Breast epithelium (tissue), 4 donors: ENCODE measurements at regions not wholly inside any gene's neighbourhood (a gene's known extent, or its start where the extent isn't known, plus 50 kb on each side); places are given as distances from the start of the nearest gene placed in this dataset.

Source experiments
- DNase-seq, 2 donors: peaks; one replicate each; pipeline ENCODE4 v3.0.0-alpha.2; 2019; ENCODE audit warnings: low spot score in 2 of 2
- H3K27ac ChIP-seq, 2 donors: fragments of 200-600 bp; sonication (generic) in 1 of 2; one replicate each; pipeline ENCODE4 v1.5.1; 2016 to 2019; ENCODE audit warnings: mild to moderate bottlenecking in 1 of 2
- H3K27me3 ChIP-seq, 2 donors: fragments of 200-600 bp; sonication (generic) in 1 of 2; one replicate each; pipeline versions ENCODE4 v1.5.1 to v1.6.0; 2017 to 2019; ENCODE audit warnings: control low read depth in 1 of 2, mild to moderate bottlenecking in 1 of 2
- H3K36me3 ChIP-seq: fragments of 200-600 bp; one replicate; pipeline ENCODE4 v1.5.1; 2019
- H3K4me1 ChIP-seq, 2 donors: fragments of 200-600 bp; sonication (generic); one replicate each; pipeline ENCODE4 v1.5.1; 2016 to 2019; ENCODE audit warnings: control low read depth in 1 of 2
- H3K4me3 ChIP-seq, 3 donors: fragments of 200-600 bp; sonication (generic); 1 replicate in 2 of 3; 2 replicates in 1 of 3; pipeline ENCODE4 v1.5.1; 2016 to 2019; ENCODE audit warnings: mild to moderate bottlenecking in 3 of 3, moderate library complexity in 2 of 3
- H3K9me3 ChIP-seq, 2 donors: fragments of 200-600 bp; sonication (generic) in 1 of 2; one replicate each; pipeline ENCODE4 v1.5.1; 2016 to 2019; ENCODE audit warnings: control low read depth in 1 of 2
- POLR2A ChIP-seq: fragments of 450-650 bp; IDR thresholded peaks from one replicate; pipeline ENCODE4 v1.6.1; 2016; ENCODE audit warnings: antibody characterized with exemption, mild to moderate bottlenecking, moderate library complexity
- POLR2AphosphoS5 ChIP-seq, 3 donors: sonication (generic); formaldehyde crosslinking; IDR thresholded peaks; one replicate each; pipeline ENCODE4 v1.6.1; 2017; ENCODE audit warnings: antibody characterized with exemption in 3 of 3
- intact Hi-C: fragments of 100-400 bp; cut with DNase I; formaldehyde crosslinking; loops from one replicate; pipeline ENCODE4 v1.15.1; 2023; ENCODE audit warnings: low total_unique reads
- TF ChIP-seq, protein P1 (sequence below), 3 donors: fragments of 450-650 bp; IDR thresholded peaks; one replicate each; pipeline ENCODE4 v1.5.1; 2016 to 2017; ENCODE audit warnings: antibody characterized with exemption in 3 of 3, mild to moderate bottlenecking in 3 of 3, moderate library complexity in 3 of 3

GRCh38 chr2:183490914-183491313 is 366.7 kb downstream of the NUP35 start:
- TF ChIP-seq, protein P1, sequence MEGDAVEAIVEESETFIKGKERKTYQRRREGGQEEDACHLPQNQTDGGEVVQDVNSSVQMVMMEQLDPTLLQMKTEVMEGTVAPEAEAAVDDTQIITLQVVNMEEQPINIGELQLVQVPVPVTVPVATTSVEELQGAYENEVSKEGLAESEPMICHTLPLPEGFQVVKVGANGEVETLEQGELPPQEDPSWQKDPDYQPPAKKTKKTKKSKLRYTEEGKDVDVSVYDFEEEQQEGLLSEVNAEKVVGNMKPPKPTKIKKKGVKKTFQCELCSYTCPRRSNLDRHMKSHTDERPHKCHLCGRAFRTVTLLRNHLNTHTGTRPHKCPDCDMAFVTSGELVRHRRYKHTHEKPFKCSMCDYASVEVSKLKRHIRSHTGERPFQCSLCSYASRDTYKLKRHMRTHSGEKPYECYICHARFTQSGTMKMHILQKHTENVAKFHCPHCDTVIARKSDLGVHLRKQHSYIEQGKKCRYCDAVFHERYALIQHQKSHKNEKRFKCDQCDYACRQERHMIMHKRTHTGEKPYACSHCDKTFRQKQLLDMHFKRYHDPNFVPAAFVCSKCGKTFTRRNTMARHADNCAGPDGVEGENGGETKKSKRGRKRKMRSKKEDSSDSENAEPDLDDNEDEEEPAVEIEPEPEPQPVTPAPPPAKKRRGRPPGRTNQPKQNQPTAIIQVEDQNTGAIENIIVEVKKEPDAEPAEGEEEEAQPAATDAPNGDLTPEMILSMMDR (IDR thresholded peaks at IDR 0.05): no peak
- TF ChIP-seq POLR2A (no peak), POLR2AphosphoS5 (IDR thresholded peaks at IDR 0.05) (no peak)

GRCh38 chr2:183493040-183493439 is 368.8 kb downstream of the NUP35 start:
- DNase-seq: no peak
- no peak overlapping the region for H3K27ac ChIP-seq
- H3K4me3 ChIP-seq: no peak overlapping the region
- H3K36me3 ChIP-seq: no peaks in the 10 kb centered on the region
- H3K4me1 ChIP-seq: no peaks in the 10 kb centered on the region
- TF ChIP-seq, protein P1 (IDR thresholded peaks at IDR 0.05): no peak
- TF ChIP-seq POLR2AphosphoS5 (IDR thresholded peaks at IDR 0.05) (no peak), POLR2A (no peak)
- intact Hi-C loops: no loop called here
- no peaks in the 10 kb centered on the region for H3K27me3 ChIP-seq
- no peaks in the 10 kb centered on the region for H3K9me3 ChIP-seq

More at GRCh38 chr2:183490914-183491313, 366.7 kb downstream of the NUP35 start:
- H3K4me3 ChIP-seq: no peak overlapping the region
- H3K4me1 ChIP-seq: no peaks in the 10 kb centered on the region
- no peaks in the 10 kb centered on the region for H3K9me3 ChIP-seq
- H3K36me3 ChIP-seq: no peaks in the 10 kb centered on the region
- no peak overlapping the region for H3K27ac ChIP-seq
- H3K27me3 ChIP-seq: no peaks in the 10 kb centered on the region
- DNase-seq: no peak
- intact Hi-C loops: no loop called here

DNA sequence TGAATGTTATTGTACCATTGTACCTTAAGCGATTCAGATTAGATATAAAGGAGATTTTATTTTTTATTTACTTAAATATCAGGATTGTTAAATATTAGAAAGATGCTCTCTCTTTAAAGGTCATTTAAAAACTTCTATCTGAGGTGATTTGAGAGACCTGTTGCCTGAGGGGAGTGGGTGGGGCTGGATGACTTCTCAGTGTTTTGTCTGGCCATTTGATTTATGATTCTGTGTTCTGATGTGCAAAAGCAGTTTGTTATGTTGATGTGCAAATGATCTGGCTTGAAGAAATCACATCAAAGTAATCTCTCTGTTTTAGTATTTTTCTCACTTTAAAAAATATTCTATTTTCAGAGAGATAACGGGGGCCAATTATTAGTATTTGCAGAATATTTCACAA is 370.8 kb downstream of the NUP35 start:
- TF ChIP-seq, protein P1 (IDR thresholded peaks at IDR 0.05): no peak
- no peak for TF ChIP-seq POLR2AphosphoS5 (IDR thresholded peaks at IDR 0.05)
- no peak for TF ChIP-seq POLR2A
- H3K36me3 ChIP-seq: no peaks in the 10 kb centered on the region
- DNase-seq: no peak
- intact Hi-C loops: no loop called here
- no peaks in the 10 kb centered on the region for H3K4me1 ChIP-seq
- H3K27ac ChIP-seq: no peak overlapping the region
- H3K9me3 ChIP-seq: no peaks in the 10 kb centered on the region
- no peak overlapping the region for H3K4me3 ChIP-seq
- no peaks in the 10 kb centered on the region for H3K27me3 ChIP-seq

DNA sequence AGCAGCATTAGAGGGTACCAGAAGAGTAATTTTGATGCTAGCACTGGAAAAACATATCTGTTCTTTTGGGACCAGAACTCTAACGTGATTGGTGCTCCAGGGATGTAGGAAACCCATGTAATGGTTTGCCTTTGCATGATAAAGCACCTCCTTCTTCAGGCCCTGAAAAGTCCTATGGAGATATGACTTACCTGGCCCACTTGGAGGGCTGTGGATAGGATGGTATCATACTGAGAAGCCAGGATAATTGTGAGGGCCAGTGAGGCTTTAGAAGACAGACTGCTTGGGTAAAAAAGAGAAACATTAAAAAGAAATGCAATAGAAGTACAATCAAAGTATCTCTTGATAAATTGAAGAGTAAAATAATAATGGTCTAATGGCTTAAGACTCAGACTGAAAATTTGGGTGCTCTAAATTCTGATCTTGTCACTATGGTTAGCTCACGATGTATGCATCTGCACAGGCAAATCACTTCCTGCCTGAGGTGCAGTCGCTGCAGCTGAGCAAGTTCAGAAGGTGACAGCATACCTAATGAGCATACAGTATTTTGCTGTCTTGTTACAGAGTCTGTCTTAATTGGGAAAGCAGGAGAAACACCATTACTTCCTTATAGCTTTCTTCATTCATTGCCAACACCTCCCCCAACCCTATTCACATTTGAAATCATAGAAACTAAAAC is 371.5 kb downstream of the NUP35 start:
- Histone ChIP-seq H3K4me3 (no peak overlapping the region), H3K36me3 (no peaks in the 10 kb centered on the region), H3K27me3 (no peaks in the 10 kb centered on the region), H3K4me1 (no peaks in the 10 kb centered on the region), H3K27ac (no peak overlapping the region), H3K9me3 (peaks cover 0 to 5% of the 10 kb centered on the region in 2 donors)
- TF ChIP-seq, protein P1 (IDR thresholded peaks at IDR 0.05): no peak
- no peak for TF ChIP-seq POLR2A
- TF ChIP-seq POLR2AphosphoS5 (IDR thresholded peaks at IDR 0.05): no peak
- intact Hi-C loops: no loop called here
- DNase-seq: no peak

GRCh38 chr2:183497861-183498260 is 373.6 kb downstream of the NUP35 start:
- no peaks in the 10 kb centered on the region for H3K36me3 ChIP-seq
- no peak for DNase-seq
- H3K4me1 ChIP-seq: no peaks in the 10 kb centered on the region
- TF ChIP-seq POLR2A: no peak
- no peak for TF ChIP-seq POLR2AphosphoS5 (IDR thresholded peaks at IDR 0.05)
- TF ChIP-seq, protein P1 (IDR thresholded peaks at IDR 0.05): no peak
- no peaks in the 10 kb centered on the region for H3K27me3 ChIP-seq
- H3K27ac ChIP-seq: no peak overlapping the region
- intact Hi-C loops: no loop called here
- H3K4me3 ChIP-seq: no peak overlapping the region
- H3K9me3 ChIP-seq: peaks cover 0 to 14% of the 10 kb centered on the region in 2 donors
